HepG2 (cell line): ENCODE measurements at regions not wholly inside any gene's neighbourhood (a gene's known extent, or its start where the extent isn't known, plus 50 kb on each side); places are given as distances from the start of the nearest gene placed in this dataset.

Experiments used
- ATAC-seq: fragments of 200-7000 bp; cut with Tn5 transposase; 3 replicates; pipeline ENCODE4 v1.9.1; 2020; ENCODE audit warnings: mild to moderate bottlenecking, moderate library complexity
- BruUV-seq: library from RNA; stranded (reverse); fragments of 400-500 nt; replicated peaks from 2 replicates; lab custom pipeline; 2021; lab: Mats Ljungman, UMichigan
- CTCF ChIA-PET: fragments of 300-600 bp; formaldehyde crosslinking; extraction: SDS; loops from one replicate; lab custom pipeline; 2021; ENCODE audit warnings: low total read pairs, inconsistent platforms, low intra/inter-chr PET ratio; lab: Yijun Ruan, JAX
- POLR2A ChIA-PET: fragments of 350-600 bp; sonication (Branson Sonifier 250); formaldehyde crosslinking; loops from one replicate; lab custom pipeline; 2020; ENCODE audit warnings: antibody characterized with exemption, inconsistent platforms; lab: Yijun Ruan, JAX
- DNase-seq: peaks from one replicate; pipeline ENCODE4 v3.0.0-alpha.2; 2015; ENCODE audit warnings: low spot score
- FAIRE-seq: peaks from 3 replicates; lab custom pipeline; 2011; peaks lifted over from hg19 to GRCh38; lab: Jason Lieb, UNC
- H2AFZ ChIP-seq: one replicate; pipeline ENCODE4 v1.6.1; 2011; ENCODE audit warnings: low read length, inconsistent platforms
- H3K27ac ChIP-seq: fragments of 300-600 bp; 3 replicates; pipeline ENCODE4 v1.8.0; 2011; ENCODE audit warnings: mixed run types, mild to moderate bottlenecking, mixed read lengths, low read length, inconsistent platforms; ENCODE audit not compliant: insufficient read depth; ENCODE audit errors: extremely low read length
- H3K27me3 ChIP-seq, 2 experiments: fragments of 200-600 bp in 1 of 2; 2 replicates in 1 of 2; 3 replicates in 1 of 2; pipeline versions ENCODE4 v1.6.0 to v1.8.0; 2011; ENCODE audit warnings: low read length in 2 of 2, mild to moderate bottlenecking in 2 of 2, moderate library complexity in 2 of 2, inconsistent platforms in 1 of 2; ENCODE audit not compliant: insufficient read depth in 2 of 2, control insufficient read depth in 1 of 2
- H3K36me3 ChIP-seq, 2 experiments: fragments of 200-600 bp in 1 of 2; replicated peaks in 1 of 2; 2 replicates in 1 of 2; 3 replicates in 1 of 2; pipeline versions ENCODE4 v1.5.1 to v1.8.0; 2011; ENCODE audit warnings: low read length in 2 of 2, inconsistent platforms in 1 of 2; ENCODE audit not compliant: insufficient read depth in 2 of 2, control insufficient read depth in 1 of 2
- H3K4me1 ChIP-seq: 2 replicates; pipeline ENCODE4 v1.5.1; 2012; ENCODE audit warnings: low read length, inconsistent platforms; ENCODE audit not compliant: insufficient read depth
- H3K4me2 ChIP-seq: 2 replicates; pipeline ENCODE4 v1.6.0; 2011; ENCODE audit warnings: low read depth, low read length, inconsistent platforms
- H3K4me3 ChIP-seq, 3 experiments: fragments of 200-600 bp in 1 of 3; sonication (generic), shearing (Covaris generic) in 1 of 3; replicated peaks in 1 of 3; 2 replicates each; pipeline ENCODE4 v1.5.1; 2011 to 2016; ENCODE audit warnings: low read length in 3 of 3, inconsistent platforms in 2 of 3, low read depth in 2 of 3, mild to moderate bottlenecking in 2 of 3, control low read depth in 1 of 3, mixed read lengths in 1 of 3; ENCODE audit not compliant: insufficient read depth in 1 of 3
- H3K79me2 ChIP-seq: one replicate; pipeline ENCODE4 v1.6.1; 2011; ENCODE audit warnings: low read length, inconsistent platforms; ENCODE audit not compliant: insufficient read depth
- H3K9ac ChIP-seq: 2 replicates; pipeline ENCODE4 v1.6.0; 2011; ENCODE audit warnings: mild to moderate bottlenecking, low read depth, low read length, inconsistent platforms; ENCODE audit not compliant: insufficient read depth
- H3K9me3 ChIP-seq: 2 replicates; pipeline ENCODE4 v1.5.1; 2012; ENCODE audit warnings: mild to moderate bottlenecking, low read length
- H4K20me1 ChIP-seq: 2 replicates; pipeline ENCODE4 v1.6.0; 2011; ENCODE audit warnings: inconsistent platforms, mild to moderate bottlenecking, low read length, moderate library complexity; ENCODE audit not compliant: insufficient read depth
- ATM ChIP-seq: fragments of 450-650 bp; IDR thresholded peaks from 2 replicates; pipeline ENCODE4 v1.7.1; 2017; ENCODE audit warnings: mild to moderate bottlenecking, borderline replicate concordance
- GMEB1 ChIP-seq: sonication (generic); formaldehyde crosslinking; IDR thresholded peaks from 2 replicates; pipeline ENCODE4 v1.5.1; 2020; ENCODE audit warnings: missing genetic modification reagents, mild to moderate bottlenecking, borderline replicate concordance
- MIXL1 ChIP-seq: IDR thresholded peaks from 2 replicates; pipeline ENCODE4 v1.6.1; 2016
- NR0B2 ChIP-seq: sonication (generic); formaldehyde crosslinking; IDR thresholded peaks from 2 replicates; pipeline ENCODE4 v1.4.0; 2020; ENCODE audit warnings: mild to moderate bottlenecking, missing genetic modification reagents
- PRMT3 ChIP-seq: sonication (generic); formaldehyde crosslinking; IDR thresholded peaks from 2 replicates; pipeline ENCODE4 v1.8.1; 2022; ENCODE audit warnings: low read depth, mild to moderate bottlenecking, moderate library complexity, missing genetic modification reagents, borderline replicate concordance
- REST ChIP-seq, 2 experiments: IDR thresholded peaks; 2 replicates each; pipeline ENCODE4 v1.6.1; 2011 to 2012; ENCODE audit warnings: low read length in 2 of 2, borderline replicate concordance in 1 of 2, low read depth in 1 of 2, mild to moderate bottlenecking in 1 of 2, moderate library complexity in 1 of 2
- SCMH1 ChIP-seq: sonication (generic); formaldehyde crosslinking; IDR thresholded peaks from 2 replicates; pipeline ENCODE4 v1.9.0; 2021; ENCODE audit warnings: missing genetic modification reagents, mild to moderate bottlenecking, borderline replicate concordance
- SOX5 ChIP-seq: IDR thresholded peaks from 2 replicates; pipeline ENCODE4 v1.6.1; 2016; ENCODE audit warnings: borderline replicate concordance
- TRAFD1 ChIP-seq: sonication (generic); formaldehyde crosslinking; IDR thresholded peaks from 2 replicates; pipeline ENCODE4 v1.5.1; 2020; ENCODE audit warnings: missing genetic modification reagents, mild to moderate bottlenecking, borderline replicate concordance
- ZBTB21 ChIP-seq: sonication (generic); formaldehyde crosslinking; IDR thresholded peaks from 2 replicates; pipeline ENCODE4 v1.4.0; 2020; ENCODE audit warnings: missing genetic modification reagents
- ZFX ChIP-seq: sonication (generic); formaldehyde crosslinking; IDR thresholded peaks from 2 replicates; pipeline ENCODE4 v1.4.0; 2020; ENCODE audit warnings: mild to moderate bottlenecking, low read depth, missing genetic modification reagents, moderate library complexity
- ZNF143 ChIP-seq: sonication (generic); formaldehyde crosslinking; IDR thresholded peaks from 2 replicates; pipeline ENCODE4 v1.4.0; 2020; ENCODE audit warnings: missing genetic modification reagents
- ZNF225 ChIP-seq: sonication (generic); formaldehyde crosslinking; IDR thresholded peaks from 2 replicates; pipeline ENCODE4 v1.4.0; 2020; ENCODE audit warnings: mild to moderate bottlenecking, missing genetic modification reagents
- ZNF30 ChIP-seq: sonication (generic); formaldehyde crosslinking; IDR thresholded peaks from 2 replicates; pipeline ENCODE4 v1.5.0; 2020; ENCODE audit warnings: mild to moderate bottlenecking, missing genetic modification reagents
- ZNF577 ChIP-seq: sonication (generic); formaldehyde crosslinking; IDR thresholded peaks from 2 replicates; pipeline ENCODE4 v1.4.0; 2020; ENCODE audit warnings: mild to moderate bottlenecking, low read depth, missing genetic modification reagents, borderline replicate concordance
- ZNF772 ChIP-seq: sonication (generic); formaldehyde crosslinking; IDR thresholded peaks from 2 replicates; pipeline ENCODE4 v1.5.0; 2020; ENCODE audit warnings: mild to moderate bottlenecking, missing genetic modification reagents
- ZNF784 ChIP-seq: sonication (generic); formaldehyde crosslinking; IDR thresholded peaks from 2 replicates; pipeline ENCODE4 v1.5.1; 2020; ENCODE audit warnings: missing genetic modification reagents, mild to moderate bottlenecking, borderline replicate concordance
- WGBS: methylation state at CpG from one replicate; pipeline ENCODE4 v1.1.6; 2017; ENCODE audit warnings: low lambda C conversion rate; 5-methylcytosine and 5-hydroxymethylcytosine counted together
- in situ Hi-C: cut with HindIII; loops from 2 replicates; pipeline ENCODE4 v1.10.0; 2017; ENCODE audit warnings: low pct_unique_long_range_greater_than_20kb; ENCODE audit not compliant: extremely low pct_ligation_motif_present
- intact Hi-C: fragments of 100-400 bp; cut with micrococcal nuclease; formaldehyde crosslinking; loops from one replicate; pipeline ENCODE4 v1.10.0; 2022; ENCODE audit not compliant: unreplicated experiment

GRCh38 chr3:163655021-163655420, 1423.3 kb downstream of the SI start (continued):
- TF ChIP-seq NR0B2 (CRISPR knock-in tag) (no peak), ZNF30 (no peak), ATM (no peak), MIXL1 (CRISPR knock-in tag) (no peak), ZFX (no peak), PRMT3 (CRISPR knock-in tag) (no peak), TRAFD1 (CRISPR knock-in tag) (no peak), ZNF225 (no peak)

- Histone ChIP-seq H3K27ac (no peak overlapping the region), H3K4me1 (no peaks in the 10 kb centered on the region), H3K27me3 (no peaks in the 10 kb centered on the region), H4K20me1 (no peaks in the 10 kb centered on the region), H3K9me3 (no peaks in the 10 kb centered on the region), H3K4me2 (no peak overlapping the region), H2AFZ (no peak overlapping the region), H3K9ac (no peak overlapping the region), H3K79me2 (no peaks in the 10 kb centered on the region), H3K36me3 (no peaks in the 10 kb centered on the region), H3K4me3 (no peak overlapping the region)
- WGBS, result 12% methylated on average over 3 of the region's 3 CpGs
- DNase-seq (no peak), FAIRE-seq (no peak), ATAC-seq (no peak)
- intact Hi-C loops, result no loop called here
- POLR2A ChIA-PET, result no interaction called here
- BruUV-seq, result no TSS peak
- CTCF ChIA-PET, result no interaction called here
- in situ Hi-C loops, result no loop called here
- TF ChIP-seq ZNF577 (CRISPR knock-in tag), result no peak
- no peak for TF ChIP-seq ZNF143
- no peak for TF ChIP-seq ZBTB21 (CRISPR knock-in tag)
- TF ChIP-seq ZNF784 (CRISPR knock-in tag), result no peak
- no peak for TF ChIP-seq ZNF772 (CRISPR knock-in tag)
- TF ChIP-seq SCMH1 (CRISPR knock-in tag), result no peak
- no peak for TF ChIP-seq GMEB1 (CRISPR knock-in tag)
- TF ChIP-seq SOX5 (CRISPR knock-in tag), result no peak
- TF ChIP-seq REST (IDR thresholded peaks at IDR 0.05; ENCODE audit: borderline replicate concordance in 1 of 2, low read depth in 1 of 2, low read length in 2 of 2), result no peak
These were observed 1434.1 kb downstream of the SI start for GRCh38 chr3:163644172-163644571.
